ENCODE measurements at regions not wholly inside any gene's neighbourhood (a gene's known extent, or its start where the extent isn't known, plus 50 kb on each side); places are given as distances from the start of the nearest gene placed in this dataset.
"Not testable (repeated sequence)": the region's sequence is repeated elsewhere in the genome, so short reads cannot be mapped to it uniquely, and the experiment has no call there.

GRCh38 chr5:32842813-32843530 is 131.9 kb downstream of the NPR3 start:
- no peak for DNase-seq (ENCODE audit: extremely low read depth, low read depth)

GRCh38 chr5:32843531-32843895 is 132.4 kb downstream of the NPR3 start:
- no peak for DNase-seq (ENCODE audit: extremely low read depth, low read depth)

GRCh38 chr5:32845171-32845570 is 134.1 kb downstream of the NPR3 start:
- DNase-seq (ENCODE audit: extremely low read depth, low read depth): no peak

- no peak for DNase-seq (ENCODE audit: extremely low read depth, low read depth)
Measured at GRCh38 chr5:32848120-32848519, 137.0 kb downstream of the NPR3 start.

- DNase-seq (ENCODE audit: extremely low read depth, low read depth): no peak
Measured at GRCh38 chr5:32848681-32849080, 137.6 kb downstream of the NPR3 start.

GRCh38 chr5:32850817-32851496 is 139.8 kb downstream of the NPR3 start:
- no peak for DNase-seq (ENCODE audit: extremely low read depth, low read depth)

- no peak for DNase-seq (ENCODE audit: extremely low read depth, low read depth)
Measured at GRCh38 chr5:32851559-32852173, 140.5 kb downstream of the NPR3 start.

GRCh38 chr5:32852535-32852934 is 141.4 kb downstream of the NPR3 start:
- peak; percentile 54 for DNase-seq (ENCODE audit: extremely low read depth, low read depth)

GRCh38 chr5:32852976-32853375 is 141.9 kb downstream of the NPR3 start:
- no peak for DNase-seq (ENCODE audit: extremely low read depth, low read depth)

GRCh38 chr5:32854473-32854872 is 143.4 kb downstream of the NPR3 start:
- DNase-seq (ENCODE audit: extremely low read depth, low read depth): no peak

- DNase-seq (ENCODE audit: extremely low read depth, low read depth): no peak
Measured at GRCh38 chr5:32859211-32859641, 148.1 kb downstream of the NPR3 start.

GRCh38 chr5:32865475-32865874 is 154.4 kb downstream of the NPR3 start:
- no peak for DNase-seq (ENCODE audit: extremely low read depth, low read depth)

- no peak for DNase-seq (ENCODE audit: extremely low read depth, low read depth)
Measured at GRCh38 chr5:32866138-32866537, 155.0 kb downstream of the NPR3 start.

- DNase-seq (ENCODE audit: extremely low read depth, low read depth): no peak
Measured at GRCh38 chr5:32869216-32869615, 158.1 kb downstream of the NPR3 start.

- DNase-seq (ENCODE audit: extremely low read depth, low read depth): no peak
Measured at GRCh38 chr5:32876791-32877190, 165.7 kb downstream of the NPR3 start.

- DNase-seq (ENCODE audit: extremely low read depth, low read depth): not testable (repeated sequence)
Measured at GRCh38 chr5:32879364-32879763, 168.2 kb downstream of the NPR3 start.

GRCh38 chr5:32880796-32881195 is 169.7 kb downstream of the NPR3 start:
- no peak for DNase-seq (ENCODE audit: extremely low read depth, low read depth)

GRCh38 chr5:32887390-32887789 is 176.3 kb downstream of the NPR3 start:
- no peak for DNase-seq (ENCODE audit: extremely low read depth, low read depth)

GRCh38 chr5:32889078-32889477 is 178.0 kb downstream of the NPR3 start:
- DNase-seq (ENCODE audit: extremely low read depth, low read depth): no peak

- no peak for DNase-seq (ENCODE audit: extremely low read depth, low read depth)
Measured at GRCh38 chr5:32903613-32904012, 192.5 kb downstream of the NPR3 start.

GRCh38 chr5:32908641-32909040 is 197.5 kb downstream of the NPR3 start:
- no peak for DNase-seq (ENCODE audit: extremely low read depth, low read depth)

- no peak for DNase-seq (ENCODE audit: extremely low read depth, low read depth)
Measured at GRCh38 chr5:32909207-32909606, 198.1 kb downstream of the NPR3 start.
